Mucosa of descending colon (tissue), 3 donors: ENCODE measurements at regions not wholly inside any gene's neighbourhood (a gene's known extent, or its start where the extent isn't known, plus 50 kb on each side); places are given as distances from the start of the nearest gene placed in this dataset.

Experiments used
- ATAC-seq: fragments of 200-7000 bp; cut with Tn5 transposase; one replicate; pipeline ENCODE4 v1.9.1; 2020; ENCODE audit warnings: mild to moderate bottlenecking, moderate library complexity
- DNase-seq, 3 donors: peaks; one replicate each; pipeline ENCODE4 v3.0.0-alpha.2; 2020
- H3K36me3 ChIP-seq: fragments of 200-600 bp; one replicate; pipeline ENCODE4 v1.8.0; 2021; ENCODE audit warnings: low read depth, mild to moderate bottlenecking
- H3K4me1 ChIP-seq: fragments of 200-600 bp; one replicate; pipeline ENCODE4 v1.8.0; 2021; ENCODE audit warnings: low read depth, mild to moderate bottlenecking
- H3K4me3 ChIP-seq: fragments of 200-600 bp; one replicate; pipeline ENCODE4 v1.8.0; 2021; ENCODE audit warnings: mild to moderate bottlenecking
- H3K9me3 ChIP-seq: fragments of 200-600 bp; one replicate; pipeline ENCODE4 v1.8.0; 2021; ENCODE audit warnings: mild to moderate bottlenecking
- CTCF ChIP-seq: fragments of 200-600 bp; IDR thresholded peaks from one replicate; pipeline ENCODE4 v1.8.0; 2022; ENCODE audit warnings: antibody characterized with exemption, mild to moderate bottlenecking
- intact Hi-C, 2 donors: fragments of 100-400 bp; cut with DNase I in 1 of 2; cut with micrococcal nuclease in 1 of 2; formaldehyde crosslinking; loops; one replicate each; pipeline versions ENCODE4 v1.11.0 to v1.11.1; 2022; cut with DNase I, micrococcal nuclease
- donor health status: DM: no; HTN: no; CAD: no; lungs with moderate emphysema.
- donor health status: DM: no; HTN: no; CAD: no.
- donor health status: DM: no; HTN: yes; CAD: no.

GRCh38 chr3:81105789-81106488 lies 655.5 kb downstream of the GBE1 start:
- Histone ChIP-seq H3K36me3 (no peaks in the 10 kb centered on the region), H3K4me3 (no peak overlapping the region), H3K4me1 (no peaks in the 10 kb centered on the region), H3K9me3 (no peaks in the 10 kb centered on the region)
- intact Hi-C loops = no loop called here
- DNase-seq (no peak), ATAC-seq (no peak)
- no peak for TF ChIP-seq CTCF

GRCh38 chr3:81105206-81105605 lies 656.2 kb downstream of the GBE1 start:
- H3K4me1 ChIP-seq = no peaks in the 10 kb centered on the region
- no peaks in the 10 kb centered on the region for H3K9me3 ChIP-seq
- no peaks in the 10 kb centered on the region for H3K36me3 ChIP-seq
- no peak for TF ChIP-seq CTCF
- no peak for ATAC-seq
- DNase-seq = no peak
- no peak overlapping the region for H3K4me3 ChIP-seq
- intact Hi-C loops = no loop called here

GRCh38 chr3:81097889-81098288 lies 663.6 kb downstream of the GBE1 start:
- ATAC-seq (no peak), DNase-seq (no peak)
- no peak for TF ChIP-seq CTCF
- intact Hi-C loops = no loop called here
- Histone ChIP-seq H3K4me3 (no peak overlapping the region), H3K4me1 (no peaks in the 10 kb centered on the region), H3K9me3 (no peaks in the 10 kb centered on the region), H3K36me3 (no peaks in the 10 kb centered on the region)

- no peaks in the 10 kb centered on the region for H3K9me3 ChIP-seq
- no peaks in the 10 kb centered on the region for H3K36me3 ChIP-seq
- no peak overlapping the region for H3K4me3 ChIP-seq
- TF ChIP-seq CTCF = no peak
- ATAC-seq (no peak), DNase-seq (no peak)
- H3K4me1 ChIP-seq = no peaks in the 10 kb centered on the region
- intact Hi-C loops = no loop called here
Observed at GRCh38 chr3:81095956-81096355, 665.5 kb downstream of the GBE1 start.

GRCh38 chr3:81094986-81095385 lies 666.5 kb downstream of the GBE1 start:
- DNase-seq = no peak
- intact Hi-C loops = no loop called here
- no peak for ATAC-seq
- H3K4me3 ChIP-seq = no peak overlapping the region
- no peaks in the 10 kb centered on the region for H3K36me3 ChIP-seq
- TF ChIP-seq CTCF = no peak
- no peaks in the 10 kb centered on the region for H3K4me1 ChIP-seq
- no peaks in the 10 kb centered on the region for H3K9me3 ChIP-seq

GRCh38 chr3:81087607-81088006 lies 673.8 kb downstream of the GBE1 start:
- H3K36me3 ChIP-seq = no peaks in the 10 kb centered on the region
- no peaks in the 10 kb centered on the region for H3K4me1 ChIP-seq
- no peak for DNase-seq
- no peak for TF ChIP-seq CTCF
- intact Hi-C loops = no loop called here
- no peak overlapping the region for H3K4me3 ChIP-seq
- ATAC-seq = no peak
- H3K9me3 ChIP-seq = no peaks in the 10 kb centered on the region
